ENCODE measurements at regions not wholly inside any gene's neighbourhood (a gene's known extent, or its start where the extent isn't known, plus 50 kb on each side); places are given as distances from the start of the nearest gene placed in this dataset.

DNA sequence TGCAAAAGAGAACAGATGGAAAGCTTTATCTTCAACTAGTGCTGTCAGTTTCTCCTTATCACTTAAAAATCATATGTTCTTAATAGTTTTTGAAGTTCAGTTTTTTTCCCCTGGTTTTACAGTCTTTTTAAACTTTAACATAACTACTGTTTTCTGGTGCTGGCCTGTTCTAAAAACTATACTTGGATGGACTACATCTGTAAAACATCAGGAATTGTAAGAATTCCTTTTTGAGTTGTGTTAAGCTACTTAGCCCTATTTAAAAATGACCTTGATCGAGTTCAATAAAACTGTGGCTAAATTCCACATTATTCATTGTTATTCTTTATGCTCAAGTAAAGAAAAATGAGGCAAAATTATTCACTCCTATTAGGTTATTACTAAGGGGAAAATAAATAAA is 397.7 kb downstream of the NUP35 start:
- H3K27ac Mint-ChIP-seq = no peak overlapping the region
- DNase-seq (ENCODE audit: low spot score) = no peak

DNA sequence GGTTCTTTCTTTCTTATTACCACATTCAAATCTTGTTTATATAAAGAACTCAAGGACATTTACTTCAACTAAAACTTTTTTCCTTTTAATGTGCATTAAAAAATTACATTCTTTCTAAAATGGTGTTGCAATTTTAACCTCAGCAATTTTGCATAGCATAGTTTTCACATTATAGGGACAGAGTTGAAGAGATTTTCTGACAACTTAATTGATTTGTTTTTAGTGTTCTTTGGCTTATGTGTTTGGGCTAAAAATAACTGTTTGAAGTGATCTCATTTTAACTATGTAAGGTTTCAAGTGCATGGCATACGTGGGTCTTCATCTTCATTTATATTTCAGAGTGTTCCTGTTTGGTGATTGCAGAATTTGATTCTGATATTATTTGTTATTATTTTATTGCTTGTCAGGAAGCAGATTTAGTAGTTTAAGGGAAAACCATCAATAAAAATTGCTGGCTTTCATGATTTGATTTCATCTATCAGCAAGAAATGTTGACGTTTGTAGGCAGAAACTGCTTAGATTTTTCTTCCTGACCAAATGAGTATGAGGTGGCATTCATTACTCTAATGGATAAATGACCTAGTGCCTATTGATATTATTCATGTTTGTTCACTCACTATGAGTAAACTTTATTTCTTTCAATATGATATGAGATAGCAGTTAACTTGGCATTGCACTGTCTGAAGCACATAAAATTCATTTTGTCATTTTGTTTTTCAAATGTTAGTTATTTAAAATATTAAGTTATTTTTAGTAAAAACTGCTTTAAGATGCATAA is 398.4 kb downstream of the NUP35 start:
- no peaks in the 10 kb centered on the region for H4K20me1 ChIP-seq (replicated peaks; ENCODE audit: insufficient read depth)
- no peak overlapping the region for H3K4me2 ChIP-seq
- peaks cover 3% of the 10 kb centered on the region; the same call in 1 of the 2 replicates for H3K9me2 ChIP-seq (ENCODE audit: insufficient read depth)
- H3K79me2 ChIP-seq (replicated peaks; ENCODE audit: insufficient read depth) = no peaks in the 10 kb centered on the region
- no peak overlapping the region for H3K27ac ChIP-seq (ENCODE audit: low read depth)
- H3K4me3 Mint-ChIP-seq = no peak overlapping the region
- TF ChIP-seq POLR2AphosphoS5 (IDR thresholded peaks at IDR 0.05; ENCODE audit: low read depth) = no peak
- TF ChIP-seq CREB1 (CRISPR knock-in tag; IDR thresholded peaks at IDR 0.05; ENCODE audit: low read depth) = no peak
- TF ChIP-seq, protein P1, sequence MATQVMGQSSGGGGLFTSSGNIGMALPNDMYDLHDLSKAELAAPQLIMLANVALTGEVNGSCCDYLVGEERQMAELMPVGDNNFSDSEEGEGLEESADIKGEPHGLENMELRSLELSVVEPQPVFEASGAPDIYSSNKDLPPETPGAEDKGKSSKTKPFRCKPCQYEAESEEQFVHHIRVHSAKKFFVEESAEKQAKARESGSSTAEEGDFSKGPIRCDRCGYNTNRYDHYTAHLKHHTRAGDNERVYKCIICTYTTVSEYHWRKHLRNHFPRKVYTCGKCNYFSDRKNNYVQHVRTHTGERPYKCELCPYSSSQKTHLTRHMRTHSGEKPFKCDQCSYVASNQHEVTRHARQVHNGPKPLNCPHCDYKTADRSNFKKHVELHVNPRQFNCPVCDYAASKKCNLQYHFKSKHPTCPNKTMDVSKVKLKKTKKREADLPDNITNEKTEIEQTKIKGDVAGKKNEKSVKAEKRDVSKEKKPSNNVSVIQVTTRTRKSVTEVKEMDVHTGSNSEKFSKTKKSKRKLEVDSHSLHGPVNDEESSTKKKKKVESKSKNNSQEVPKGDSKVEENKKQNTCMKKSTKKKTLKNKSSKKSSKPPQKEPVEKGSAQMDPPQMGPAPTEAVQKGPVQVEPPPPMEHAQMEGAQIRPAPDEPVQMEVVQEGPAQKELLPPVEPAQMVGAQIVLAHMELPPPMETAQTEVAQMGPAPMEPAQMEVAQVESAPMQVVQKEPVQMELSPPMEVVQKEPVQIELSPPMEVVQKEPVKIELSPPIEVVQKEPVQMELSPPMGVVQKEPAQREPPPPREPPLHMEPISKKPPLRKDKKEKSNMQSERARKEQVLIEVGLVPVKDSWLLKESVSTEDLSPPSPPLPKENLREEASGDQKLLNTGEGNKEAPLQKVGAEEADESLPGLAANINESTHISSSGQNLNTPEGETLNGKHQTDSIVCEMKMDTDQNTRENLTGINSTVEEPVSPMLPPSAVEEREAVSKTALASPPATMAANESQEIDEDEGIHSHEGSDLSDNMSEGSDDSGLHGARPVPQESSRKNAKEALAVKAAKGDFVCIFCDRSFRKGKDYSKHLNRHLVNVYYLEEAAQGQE (IDR thresholded peaks at IDR 0.05; ENCODE audit: unreplicated experiment) = no peak
- TF ChIP-seq JUNB (IDR thresholded peaks at IDR 0.05; ENCODE audit: unreplicated experiment) = no peak
- no peak for TF ChIP-seq ZNF114 (CRISPR knock-in tag; IDR thresholded peaks at IDR 0.05)
- no peak for TF ChIP-seq ZNF331 (CRISPR knock-in tag; IDR thresholded peaks at IDR 0.05; ENCODE audit: low read depth)
- TF ChIP-seq ETS1 (IDR thresholded peaks at IDR 0.05) = no peak
- H3K4me1 ChIP-seq (ENCODE audit: insufficient read depth) = no peaks in the 10 kb centered on the region
- no peak overlapping the region for H3K4me3 ChIP-seq
- H2AFZ ChIP-seq = no peak overlapping the region
- H3K36me3 Mint-ChIP-seq (ENCODE audit: low read depth) = peaks cover 3% of the 10 kb centered on the region
- no peak for ATAC-seq
- no peak overlapping the region for H3K27ac Mint-ChIP-seq
- no peaks in the 10 kb centered on the region for H3K27me3 Mint-ChIP-seq (ENCODE audit: insufficient read depth, low read depth, poor library complexity)
- H3K4me1 Mint-ChIP-seq = peaks cover 11% of the 10 kb centered on the region; the same call in 2 of the 3 replicates
- no peaks in the 10 kb centered on the region; the same call in 2 of the 3 replicates for H3K9me3 Mint-ChIP-seq
- no peaks in the 10 kb centered on the region for H3F3A ChIP-seq (replicated peaks; ENCODE audit: low read depth)
- DNase-seq (ENCODE audit: low spot score) = no peak
- no peaks in the 10 kb centered on the region for H3K27me3 ChIP-seq (ENCODE audit: insufficient read depth)
- no peaks in the 10 kb centered on the region for H3K36me3 ChIP-seq (ENCODE audit: insufficient read depth)

More for the DNA sequence above, 397.7 kb downstream of the NUP35 start:
- H3K79me2 ChIP-seq (replicated peaks; ENCODE audit: insufficient read depth) = no peaks in the 10 kb centered on the region
- no peak overlapping the region for H3K4me2 ChIP-seq
- H4K20me1 ChIP-seq (replicated peaks; ENCODE audit: insufficient read depth) = no peaks in the 10 kb centered on the region
- H3K4me3 ChIP-seq = no peak overlapping the region
- no peaks in the 10 kb centered on the region for H3K4me1 ChIP-seq (ENCODE audit: insufficient read depth)
- H3K4me3 Mint-ChIP-seq = no peak overlapping the region
- TF ChIP-seq, protein P2, sequence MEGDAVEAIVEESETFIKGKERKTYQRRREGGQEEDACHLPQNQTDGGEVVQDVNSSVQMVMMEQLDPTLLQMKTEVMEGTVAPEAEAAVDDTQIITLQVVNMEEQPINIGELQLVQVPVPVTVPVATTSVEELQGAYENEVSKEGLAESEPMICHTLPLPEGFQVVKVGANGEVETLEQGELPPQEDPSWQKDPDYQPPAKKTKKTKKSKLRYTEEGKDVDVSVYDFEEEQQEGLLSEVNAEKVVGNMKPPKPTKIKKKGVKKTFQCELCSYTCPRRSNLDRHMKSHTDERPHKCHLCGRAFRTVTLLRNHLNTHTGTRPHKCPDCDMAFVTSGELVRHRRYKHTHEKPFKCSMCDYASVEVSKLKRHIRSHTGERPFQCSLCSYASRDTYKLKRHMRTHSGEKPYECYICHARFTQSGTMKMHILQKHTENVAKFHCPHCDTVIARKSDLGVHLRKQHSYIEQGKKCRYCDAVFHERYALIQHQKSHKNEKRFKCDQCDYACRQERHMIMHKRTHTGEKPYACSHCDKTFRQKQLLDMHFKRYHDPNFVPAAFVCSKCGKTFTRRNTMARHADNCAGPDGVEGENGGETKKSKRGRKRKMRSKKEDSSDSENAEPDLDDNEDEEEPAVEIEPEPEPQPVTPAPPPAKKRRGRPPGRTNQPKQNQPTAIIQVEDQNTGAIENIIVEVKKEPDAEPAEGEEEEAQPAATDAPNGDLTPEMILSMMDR (conservative IDR thresholded peaks at IDR 0.05; ENCODE audit: low read depth in 2 of 2) = no peak
- TF ChIP-seq EZH2 (IDR thresholded peaks at IDR 0.05; ENCODE audit: low read depth, unreplicated experiment) = no peak
- no peak for TF ChIP-seq ZNF331 (CRISPR knock-in tag; IDR thresholded peaks at IDR 0.05; ENCODE audit: low read depth)
- H3K36me3 ChIP-seq (ENCODE audit: insufficient read depth) = no peaks in the 10 kb centered on the region
- peaks cover 9% of the 10 kb centered on the region; the same call in 2 of the 3 replicates for H3K4me1 Mint-ChIP-seq
- H3K27ac ChIP-seq (ENCODE audit: low read depth) = no peak overlapping the region
- H3K9me2 ChIP-seq (ENCODE audit: insufficient read depth) = no peaks in the 10 kb centered on the region
- H3K27me3 ChIP-seq (ENCODE audit: insufficient read depth) = no peaks in the 10 kb centered on the region
- H3F3A ChIP-seq (replicated peaks; ENCODE audit: low read depth) = no peaks in the 10 kb centered on the region
- no peaks in the 10 kb centered on the region; the same call in 2 of the 3 replicates for H3K36me3 Mint-ChIP-seq (ENCODE audit: low read depth)
- no peaks in the 10 kb centered on the region for H3K9me3 Mint-ChIP-seq
- H2AFZ ChIP-seq = no peak overlapping the region
- H3K27me3 Mint-ChIP-seq (ENCODE audit: insufficient read depth, low read depth, poor library complexity) = no peaks in the 10 kb centered on the region
- no peak for ATAC-seq

All from GM23338 (cell line).